ENCODE measurements at regions not wholly inside any gene's neighbourhood (a gene's known extent, or its start where the extent isn't known, plus 50 kb on each side); places are given as distances from the start of the nearest gene placed in this dataset.

DNA sequence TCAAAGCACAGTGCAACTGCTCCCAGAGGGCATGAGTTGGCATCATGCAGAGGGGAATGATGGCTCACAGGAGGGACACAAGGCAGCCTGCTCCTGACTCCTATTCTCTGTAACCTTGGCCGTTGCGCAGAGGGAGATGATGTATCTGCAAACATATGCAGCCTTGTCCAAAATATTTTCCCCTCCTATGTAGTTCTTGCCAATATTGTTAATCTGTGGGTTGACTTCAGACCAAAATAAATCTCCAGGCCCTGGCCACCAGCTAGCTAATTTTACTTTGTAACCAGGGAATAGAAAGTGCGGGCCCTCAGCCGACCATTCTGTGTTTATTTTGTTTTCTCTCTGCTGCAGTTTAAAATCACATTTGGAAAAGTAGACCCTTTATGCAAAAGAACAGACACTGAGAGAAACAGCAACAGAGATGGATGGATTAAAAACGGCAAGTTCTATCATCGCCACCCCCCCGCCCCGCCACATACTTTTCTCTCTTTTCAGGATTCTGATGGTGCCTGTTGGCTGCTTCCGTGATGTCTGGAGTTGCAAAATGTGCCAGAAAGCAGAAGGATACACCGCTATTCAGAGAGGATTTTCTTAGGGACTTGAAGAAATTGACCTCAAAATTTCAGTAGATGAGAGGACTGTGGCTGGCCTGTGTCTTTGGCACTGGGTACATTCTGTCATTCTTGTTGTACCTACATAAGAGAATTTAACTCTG is 185.3 kb upstream of the BCOR start:
- Histone ChIP-seq H3K27me3 (ENCODE audit: control insufficient read depth, insufficient read depth, low read length) (no peaks in the 10 kb centered on the region), H3K4me3 (ENCODE audit: low read depth, low read length) (no peak overlapping the region), H3K36me3 (ENCODE audit: control insufficient read depth, insufficient read depth, low read length) (no peaks in the 10 kb centered on the region)
- TF ChIP-seq, protein P1, sequence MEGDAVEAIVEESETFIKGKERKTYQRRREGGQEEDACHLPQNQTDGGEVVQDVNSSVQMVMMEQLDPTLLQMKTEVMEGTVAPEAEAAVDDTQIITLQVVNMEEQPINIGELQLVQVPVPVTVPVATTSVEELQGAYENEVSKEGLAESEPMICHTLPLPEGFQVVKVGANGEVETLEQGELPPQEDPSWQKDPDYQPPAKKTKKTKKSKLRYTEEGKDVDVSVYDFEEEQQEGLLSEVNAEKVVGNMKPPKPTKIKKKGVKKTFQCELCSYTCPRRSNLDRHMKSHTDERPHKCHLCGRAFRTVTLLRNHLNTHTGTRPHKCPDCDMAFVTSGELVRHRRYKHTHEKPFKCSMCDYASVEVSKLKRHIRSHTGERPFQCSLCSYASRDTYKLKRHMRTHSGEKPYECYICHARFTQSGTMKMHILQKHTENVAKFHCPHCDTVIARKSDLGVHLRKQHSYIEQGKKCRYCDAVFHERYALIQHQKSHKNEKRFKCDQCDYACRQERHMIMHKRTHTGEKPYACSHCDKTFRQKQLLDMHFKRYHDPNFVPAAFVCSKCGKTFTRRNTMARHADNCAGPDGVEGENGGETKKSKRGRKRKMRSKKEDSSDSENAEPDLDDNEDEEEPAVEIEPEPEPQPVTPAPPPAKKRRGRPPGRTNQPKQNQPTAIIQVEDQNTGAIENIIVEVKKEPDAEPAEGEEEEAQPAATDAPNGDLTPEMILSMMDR (IDR thresholded peaks at IDR 0.05; ENCODE audit: insufficient read depth, low read length, poor library complexity, severe bottlenecking), result no peak
- DNase-seq (ENCODE audit: low read depth), result no peak

DNA sequence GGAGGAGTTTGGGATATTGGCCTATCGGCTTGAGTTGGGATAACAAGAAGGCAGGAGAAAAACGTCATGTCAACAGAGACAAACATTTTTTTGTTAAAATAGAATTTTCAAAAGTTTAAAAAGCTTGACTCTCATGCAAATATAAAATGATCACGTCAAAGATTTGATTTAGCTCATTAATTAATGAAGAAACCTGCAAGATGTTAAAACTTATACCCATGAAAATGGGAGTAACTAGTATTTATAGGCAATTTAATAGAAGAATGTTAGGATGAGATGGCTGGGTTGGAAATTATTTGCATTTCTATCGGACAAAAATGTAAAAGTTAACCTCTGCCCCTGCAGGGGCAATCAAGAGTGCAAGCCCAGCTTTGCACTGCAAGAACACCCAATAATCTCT is 184.6 kb upstream of the BCOR start:
- TF ChIP-seq, protein P1 (IDR thresholded peaks at IDR 0.05; ENCODE audit: insufficient read depth, low read length, poor library complexity, severe bottlenecking), result no peak

DNA sequence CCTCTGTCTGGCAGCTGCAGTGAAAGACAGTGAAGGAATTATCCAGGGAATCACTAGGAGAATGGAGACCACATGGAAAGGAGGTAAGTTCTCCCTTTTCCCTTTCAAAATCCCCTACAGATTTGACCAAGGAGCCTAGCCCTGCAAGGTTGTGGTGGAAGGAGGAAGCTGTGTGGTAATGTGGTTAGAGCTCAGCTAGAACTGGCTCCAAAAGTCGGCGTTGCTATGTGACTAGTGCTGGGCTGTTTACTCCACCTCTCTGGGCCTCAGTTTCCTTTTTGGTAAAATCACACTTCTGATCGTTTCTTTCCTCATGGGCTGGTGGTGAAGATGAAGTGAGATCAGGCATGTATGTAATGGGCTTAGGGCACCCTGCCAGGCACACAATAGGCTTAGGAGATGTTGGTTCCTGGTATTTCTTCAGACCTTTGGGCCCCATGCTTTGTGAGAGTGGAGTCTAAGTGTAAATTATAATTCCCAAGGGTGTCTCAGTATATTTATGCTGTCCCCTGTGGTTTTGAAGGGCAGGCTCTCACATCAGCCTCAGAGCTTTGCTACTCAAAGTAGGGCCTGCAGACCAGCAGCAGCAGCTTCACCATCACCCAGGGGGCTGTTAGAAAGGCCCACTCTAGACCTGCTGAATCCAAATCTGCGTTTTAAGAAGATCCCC is 183.7 kb upstream of the BCOR start:
- TF ChIP-seq, protein P1 (IDR thresholded peaks at IDR 0.05; ENCODE audit: insufficient read depth, low read length, poor library complexity, severe bottlenecking), result no peak
- H3K27me3 ChIP-seq (ENCODE audit: control insufficient read depth, insufficient read depth, low read length), result no peaks in the 10 kb centered on the region
- no peaks in the 10 kb centered on the region for H3K36me3 ChIP-seq (ENCODE audit: control insufficient read depth, insufficient read depth, low read length)
- H3K4me3 ChIP-seq (ENCODE audit: low read depth, low read length), result no peak overlapping the region
- DNase-seq (ENCODE audit: low read depth), result no peak

More for the DNA sequence above, 184.6 kb upstream of the BCOR start:
- Histone ChIP-seq H3K4me3 (ENCODE audit: low read depth, low read length) (no peak overlapping the region), H3K36me3 (ENCODE audit: control insufficient read depth, insufficient read depth, low read length) (no peaks in the 10 kb centered on the region), H3K27me3 (ENCODE audit: control insufficient read depth, insufficient read depth, low read length) (no peaks in the 10 kb centered on the region)
- no peak for DNase-seq (ENCODE audit: low read depth)

DNA sequence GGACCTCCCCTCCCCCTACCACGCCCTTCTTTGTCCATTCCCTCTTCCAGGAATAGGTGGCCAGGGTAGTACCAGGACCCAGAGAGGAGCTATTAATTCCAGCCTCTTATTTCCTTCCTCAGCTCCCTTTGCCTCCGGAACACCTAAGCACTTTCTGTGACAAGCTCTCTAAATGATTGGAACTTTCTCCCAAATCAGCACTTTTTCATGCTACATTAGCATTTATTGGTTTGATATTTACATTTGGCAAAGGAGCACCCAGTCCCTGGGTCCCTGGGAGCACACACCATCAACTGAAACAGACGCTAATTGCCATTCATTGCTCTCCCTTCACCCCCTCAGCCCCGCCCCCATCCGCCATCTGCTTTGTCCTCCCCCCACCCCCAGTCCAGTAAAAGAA is 182.0 kb upstream of the BCOR start:
- no peak for DNase-seq (ENCODE audit: low read depth)
- no peaks in the 10 kb centered on the region for H3K36me3 ChIP-seq (ENCODE audit: control insufficient read depth, insufficient read depth, low read length)
- no peaks in the 10 kb centered on the region for H3K27me3 ChIP-seq (ENCODE audit: control insufficient read depth, insufficient read depth, low read length)
- H3K4me3 ChIP-seq (ENCODE audit: low read depth, low read length), result no peak overlapping the region
- TF ChIP-seq, protein P1 (IDR thresholded peaks at IDR 0.05; ENCODE audit: insufficient read depth, low read length, poor library complexity, severe bottlenecking), result no peak

DNA sequence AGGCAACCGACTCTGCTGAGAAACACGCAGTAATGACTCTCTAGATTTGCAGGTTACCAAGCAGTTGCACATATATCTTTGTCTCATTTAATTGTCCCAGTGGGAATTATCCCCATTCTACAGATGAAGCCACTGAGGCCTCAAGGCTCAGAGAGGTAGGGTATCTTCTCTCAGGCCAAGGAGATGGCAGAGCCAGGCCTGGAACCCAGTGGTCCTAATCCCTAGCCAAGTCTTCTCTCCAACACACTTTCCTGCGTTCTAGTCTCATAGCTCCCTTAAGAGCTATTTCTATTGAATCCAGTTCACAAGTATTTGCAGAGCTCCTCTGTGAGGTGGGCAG is 181.3 kb upstream of the BCOR start:
- TF ChIP-seq, protein P1 (IDR thresholded peaks at IDR 0.05; ENCODE audit: insufficient read depth, low read length, poor library complexity, severe bottlenecking), result no peak
- no peaks in the 10 kb centered on the region for H3K27me3 ChIP-seq (ENCODE audit: control insufficient read depth, insufficient read depth, low read length)
- no peak overlapping the region for H3K4me3 ChIP-seq (ENCODE audit: low read depth, low read length)
- no peaks in the 10 kb centered on the region for H3K36me3 ChIP-seq (ENCODE audit: control insufficient read depth, insufficient read depth, low read length)
- no peak for DNase-seq (ENCODE audit: low read depth)
